ENCODE measurements at regions not wholly inside any gene's neighbourhood (a gene's known extent, or its start where the extent isn't known, plus 50 kb on each side); places are given as distances from the start of the nearest gene placed in this dataset.

GRCh38 chr7:118642396-118642795, 417.9 kb downstream of the ANKRD7 start:
- 94% methylated on average over 2 of the region's 2 CpGs; no CpG with 5 or more reads in 1 of the 2 experiments for WGBS, 2 experiments (ENCODE audit: insufficient coverage in 1 of 2, insufficient read length in 1 of 2)
- TF ChIP-seq, protein P1, sequence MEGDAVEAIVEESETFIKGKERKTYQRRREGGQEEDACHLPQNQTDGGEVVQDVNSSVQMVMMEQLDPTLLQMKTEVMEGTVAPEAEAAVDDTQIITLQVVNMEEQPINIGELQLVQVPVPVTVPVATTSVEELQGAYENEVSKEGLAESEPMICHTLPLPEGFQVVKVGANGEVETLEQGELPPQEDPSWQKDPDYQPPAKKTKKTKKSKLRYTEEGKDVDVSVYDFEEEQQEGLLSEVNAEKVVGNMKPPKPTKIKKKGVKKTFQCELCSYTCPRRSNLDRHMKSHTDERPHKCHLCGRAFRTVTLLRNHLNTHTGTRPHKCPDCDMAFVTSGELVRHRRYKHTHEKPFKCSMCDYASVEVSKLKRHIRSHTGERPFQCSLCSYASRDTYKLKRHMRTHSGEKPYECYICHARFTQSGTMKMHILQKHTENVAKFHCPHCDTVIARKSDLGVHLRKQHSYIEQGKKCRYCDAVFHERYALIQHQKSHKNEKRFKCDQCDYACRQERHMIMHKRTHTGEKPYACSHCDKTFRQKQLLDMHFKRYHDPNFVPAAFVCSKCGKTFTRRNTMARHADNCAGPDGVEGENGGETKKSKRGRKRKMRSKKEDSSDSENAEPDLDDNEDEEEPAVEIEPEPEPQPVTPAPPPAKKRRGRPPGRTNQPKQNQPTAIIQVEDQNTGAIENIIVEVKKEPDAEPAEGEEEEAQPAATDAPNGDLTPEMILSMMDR (conservative IDR thresholded peaks at IDR 0.05) = no peak
- Histone ChIP-seq H3K4me1 (ENCODE audit: control insufficient read depth, insufficient read depth, low read length) (peaks cover 10% of the 10 kb centered on the region), H3K9ac (ENCODE audit: extremely low read depth, low read length, poor library complexity, severe bottlenecking) (no peak overlapping the region), H3K27me3 (ENCODE audit: control insufficient read depth, insufficient read depth, low read length, poor library complexity, severe bottlenecking) (no peaks in the 10 kb centered on the region), H3K9me3 (ENCODE audit: control insufficient read depth, low read length) (peaks cover 4% of the 10 kb centered on the region), H3K4me3 (ENCODE audit: low read length) (no peak overlapping the region), H3K27ac (ENCODE audit: low read depth, low read length) (no peak overlapping the region), H3K36me3 (ENCODE audit: control insufficient read depth, insufficient read depth, low read length) (no peaks in the 10 kb centered on the region)
- H3K4me1 Mint-ChIP-seq = peaks cover 30% of the 10 kb centered on the region
- H3K27ac Mint-ChIP-seq = no peak overlapping the region
- H3K9me3 Mint-ChIP-seq = peaks cover 3% of the 10 kb centered on the region
- no peaks in the 10 kb centered on the region for H3K27me3 Mint-ChIP-seq (ENCODE audit: insufficient read depth)
- H3K36me3 Mint-ChIP-seq (ENCODE audit: low read depth) = peaks cover 3% of the 10 kb centered on the region
- no peak for DNase-seq
- H3K4me3 Mint-ChIP-seq = no peak overlapping the region

GRCh38 chr7:118644346-118644745, 419.8 kb downstream of the ANKRD7 start:
- H3K36me3 Mint-ChIP-seq (ENCODE audit: low read depth) = no peaks in the 10 kb centered on the region
- DNase-seq = no peak
- H3K9me3 Mint-ChIP-seq = no peaks in the 10 kb centered on the region

DNA sequence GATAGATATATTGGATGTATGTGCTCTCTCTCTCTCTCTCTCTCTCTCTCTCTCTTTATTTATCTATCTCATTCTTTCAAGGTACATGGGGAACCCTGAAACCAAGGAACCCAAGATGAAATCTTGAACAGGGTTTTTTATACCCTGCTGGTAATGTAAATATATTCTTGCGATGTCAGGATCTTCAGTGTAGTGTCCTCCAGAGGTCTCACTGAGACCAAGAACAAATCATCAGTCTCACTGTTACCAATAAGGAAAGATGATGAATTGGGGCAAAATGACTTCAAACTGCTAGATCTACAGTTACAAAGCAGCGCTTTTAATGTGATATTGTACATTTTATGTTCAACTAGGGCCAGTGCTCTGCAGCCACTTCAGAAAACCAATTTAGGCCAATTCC, 423.5 kb downstream of the ANKRD7 start:
- Histone ChIP-seq H3K27ac (ENCODE audit: low read depth, low read length) (no peak overlapping the region), H3K27me3 (ENCODE audit: control insufficient read depth, insufficient read depth, low read length, poor library complexity, severe bottlenecking) (no peaks in the 10 kb centered on the region), H3K4me3 (ENCODE audit: low read length) (no peak overlapping the region), H3K36me3 (ENCODE audit: control insufficient read depth, insufficient read depth, low read length) (no peaks in the 10 kb centered on the region), H3K9me3 (ENCODE audit: control insufficient read depth, low read length) (no peaks in the 10 kb centered on the region), H3K4me1 (ENCODE audit: control insufficient read depth, insufficient read depth, low read length) (no peaks in the 10 kb centered on the region), H3K9ac (ENCODE audit: extremely low read depth, low read length, poor library complexity, severe bottlenecking) (no peak overlapping the region)
- TF ChIP-seq, protein P1 (conservative IDR thresholded peaks at IDR 0.05) = no peak
- Mint-ChIP-seq H3K36me3 (ENCODE audit: low read depth) (no peaks in the 10 kb centered on the region), H3K4me3 (no peak overlapping the region), H3K4me1 (peaks cover 22% of the 10 kb centered on the region), H3K27ac (no peak overlapping the region), H3K27me3 (ENCODE audit: insufficient read depth) (no peaks in the 10 kb centered on the region), H3K9me3 (no peaks in the 10 kb centered on the region)
- WGBS, 2 experiments (ENCODE audit: insufficient coverage in 1 of 2, insufficient read length in 1 of 2) = 83 to 93% methylated on average over 2 of the region's 2 CpGs
- no peak for DNase-seq

More at GRCh38 chr7:118644346-118644745, 419.8 kb downstream of the ANKRD7 start:
- TF ChIP-seq, protein P1 (conservative IDR thresholded peaks at IDR 0.05) = no peak
- Histone ChIP-seq H3K27me3 (ENCODE audit: control insufficient read depth, insufficient read depth, low read length, poor library complexity, severe bottlenecking) (no peaks in the 10 kb centered on the region), H3K9ac (ENCODE audit: extremely low read depth, low read length, poor library complexity, severe bottlenecking) (no peak overlapping the region), H3K4me1 (ENCODE audit: control insufficient read depth, insufficient read depth, low read length) (peaks cover 10% of the 10 kb centered on the region), H3K9me3 (ENCODE audit: control insufficient read depth, low read length) (no peaks in the 10 kb centered on the region), H3K4me3 (ENCODE audit: low read length) (no peak overlapping the region), H3K27ac (ENCODE audit: low read depth, low read length) (no peak overlapping the region), H3K36me3 (ENCODE audit: control insufficient read depth, insufficient read depth, low read length) (no peaks in the 10 kb centered on the region)
- Mint-ChIP-seq H3K27me3 (ENCODE audit: insufficient read depth) (no peaks in the 10 kb centered on the region), H3K4me3 (no peak overlapping the region), H3K27ac (no peak overlapping the region), H3K4me1 (peaks cover 33% of the 10 kb centered on the region)

All from endodermal cell (in vitro differentiated cells).